ENCODE measurements at regions not wholly inside any gene's neighbourhood (a gene's known extent, or its start where the extent isn't known, plus 50 kb on each side); places are given as distances from the start of the nearest gene placed in this dataset.
A peak's percentile ranks its signal among the peaks of the same experiment; 100 is the strongest.

DNA sequence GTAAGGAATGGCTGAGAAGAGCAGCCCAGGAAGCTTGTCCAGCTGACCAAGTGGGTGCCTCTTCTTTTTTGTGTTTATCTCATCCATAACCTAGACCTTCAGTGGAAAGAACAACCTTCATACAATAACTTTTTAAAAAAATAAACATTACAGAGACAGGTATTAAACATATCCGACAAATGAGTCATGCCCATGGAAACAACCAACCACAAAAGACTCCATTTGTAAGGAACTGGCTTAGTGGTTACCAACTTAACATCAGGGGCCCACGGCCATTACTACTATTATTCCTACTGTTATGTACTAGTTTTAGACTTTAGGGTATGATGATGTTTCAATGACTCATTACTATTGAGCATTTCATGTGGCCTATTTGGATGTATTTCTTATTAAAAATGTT, 191.7 kb upstream of the SERP2 start:
- DNase-seq = no peak

DNA sequence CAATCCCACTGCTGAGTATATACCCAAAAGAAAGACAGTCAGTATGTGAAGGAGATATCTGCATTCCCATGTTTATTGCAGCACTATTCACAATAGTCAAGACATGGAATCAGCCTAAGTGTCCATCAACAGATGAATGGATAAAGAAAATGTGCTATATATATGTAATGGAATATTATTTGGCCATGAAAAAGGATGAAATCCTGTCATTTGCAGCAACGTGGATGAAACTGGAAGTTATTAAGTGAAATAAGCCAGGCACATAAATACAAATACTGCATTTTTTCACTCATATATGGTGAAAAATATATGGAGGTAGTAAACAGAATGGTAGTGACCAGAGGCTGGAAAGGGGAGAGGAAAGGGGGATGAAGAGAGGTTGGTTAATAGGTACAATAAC, 188.9 kb upstream of the SERP2 start:
- no peak for DNase-seq

DNA sequence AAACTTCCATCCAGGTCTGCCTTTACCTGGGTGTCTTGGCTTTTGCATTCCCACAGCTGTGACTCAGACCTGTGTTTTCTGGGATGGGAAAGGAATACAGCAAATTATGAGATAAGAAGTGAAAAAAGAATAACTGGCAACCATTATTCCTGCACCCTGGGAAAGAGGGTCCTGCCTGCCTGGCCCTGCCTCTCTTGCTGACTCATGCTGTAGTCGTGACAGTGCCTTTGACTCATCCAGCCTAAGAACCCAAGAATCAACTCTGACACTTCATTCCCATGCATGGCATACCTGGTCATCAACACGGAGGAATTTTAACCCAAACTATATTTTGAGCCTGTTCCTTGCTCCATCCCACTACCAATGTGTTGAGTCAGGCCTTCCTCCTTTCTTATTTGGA, 185.4 kb upstream of the SERP2 start:
- no peak for DNase-seq

DNA sequence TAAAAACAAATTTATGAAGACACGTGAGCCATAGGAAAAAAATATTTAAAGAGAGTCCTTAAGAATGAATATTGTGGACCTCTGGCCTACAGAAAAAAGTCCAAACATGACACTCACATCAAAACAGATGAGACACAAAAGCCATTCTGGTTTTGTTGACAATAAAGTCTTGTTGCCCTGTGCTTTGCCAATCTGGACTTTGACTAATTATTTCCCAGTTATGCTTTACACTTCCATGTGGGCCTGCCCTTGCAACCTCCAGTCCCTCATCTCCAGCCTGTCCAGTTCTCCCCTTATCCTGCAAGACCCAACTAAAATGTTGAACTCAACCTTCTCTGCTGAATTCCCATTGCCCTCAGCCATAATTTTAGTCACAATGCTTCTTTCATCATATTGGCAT, 184.5 kb upstream of the SERP2 start:
- no peak for DNase-seq

DNA sequence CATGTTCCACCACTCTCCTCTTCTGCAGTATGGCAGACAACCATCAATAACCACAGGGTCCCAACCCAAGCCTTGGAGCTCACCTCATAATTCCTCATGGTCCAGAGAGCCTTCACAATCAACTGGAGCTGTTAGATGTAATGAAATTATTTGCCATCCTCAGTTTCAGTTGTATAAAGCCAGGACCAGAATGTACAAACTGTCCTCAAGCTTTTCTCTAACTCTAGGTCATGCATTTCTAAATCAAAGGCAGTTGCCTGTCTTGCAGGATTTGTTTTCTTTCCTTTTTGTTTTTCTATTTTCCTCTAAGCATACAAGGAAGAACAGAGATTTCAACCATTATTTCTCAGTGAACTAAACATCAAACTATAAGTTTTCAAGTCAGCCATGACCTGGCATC, 182.5 kb upstream of the SERP2 start:
- no peak for DNase-seq

DNA sequence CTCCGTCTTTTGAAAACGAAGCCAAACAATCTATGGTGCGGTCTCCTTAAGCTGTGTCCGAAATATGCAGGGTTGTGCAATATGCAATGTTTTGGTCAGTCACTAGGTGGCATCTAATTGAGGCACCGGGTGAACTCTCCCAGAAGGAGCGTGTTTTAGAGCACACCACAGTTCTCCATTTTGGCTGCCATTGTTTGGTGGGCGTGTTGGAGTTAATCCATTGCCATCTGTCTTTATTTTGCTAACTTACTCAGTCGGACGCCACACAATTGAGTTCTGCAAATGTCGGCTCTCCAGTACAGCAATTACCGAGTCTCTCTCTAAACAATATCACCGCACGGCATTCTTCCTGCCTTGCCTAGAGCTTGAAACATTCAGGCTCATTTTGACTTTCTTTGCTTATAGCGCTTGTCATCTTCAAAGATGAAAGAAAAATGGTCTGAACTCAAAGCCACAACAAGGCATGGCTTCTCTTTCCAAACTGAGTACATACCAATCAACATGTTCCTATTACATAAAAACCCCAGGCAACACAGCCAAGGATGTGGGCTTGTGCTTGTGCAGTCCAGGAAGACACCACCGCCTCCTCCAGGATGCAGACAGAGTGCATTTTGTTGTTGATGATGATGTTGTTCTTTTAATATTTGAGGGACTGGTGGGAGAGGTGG, 182.0 kb upstream of the SERP2 start:
- peak; percentile 45 for DNase-seq

DNA sequence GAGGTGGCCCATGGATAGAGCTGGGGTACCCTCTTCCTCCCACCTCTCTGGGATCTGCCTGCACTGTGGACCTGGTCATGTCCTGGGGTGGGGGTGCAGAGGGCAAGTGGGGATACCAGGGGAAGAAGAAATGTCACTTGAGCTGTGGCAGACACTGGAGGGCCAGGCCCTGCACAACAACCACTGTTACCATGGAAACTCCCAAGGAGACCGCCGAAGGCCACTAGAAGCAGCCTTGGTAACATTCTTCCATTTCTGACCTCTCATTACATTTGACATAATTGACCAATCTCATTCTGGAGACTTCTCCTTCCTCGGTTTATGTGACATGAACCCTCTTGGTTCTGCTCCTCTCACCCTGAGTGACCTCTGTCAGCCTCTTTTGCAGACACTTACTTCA, 179.9 kb upstream of the SERP2 start:
- DNase-seq = no peak

DNA sequence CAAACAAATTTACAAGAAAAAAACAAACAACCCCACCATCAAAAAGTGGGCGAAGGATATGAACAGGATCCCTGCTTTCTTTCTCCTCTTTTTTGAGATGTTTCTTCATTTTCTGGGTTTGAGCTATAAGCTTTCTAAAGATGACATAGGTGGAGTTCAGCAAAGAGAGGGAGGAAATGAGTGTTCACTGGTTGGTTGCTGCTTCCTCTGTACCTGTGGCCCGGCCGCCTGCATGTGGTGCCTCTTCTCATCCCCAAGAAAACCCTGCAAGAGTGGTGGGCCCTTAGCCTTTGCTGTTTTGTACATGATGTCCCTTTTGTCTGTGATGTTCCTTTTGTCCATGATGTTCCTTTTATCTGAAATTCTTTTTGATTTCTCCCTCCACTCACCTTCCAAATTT, 178.4 kb upstream of the SERP2 start:
- no peak for DNase-seq

DNA sequence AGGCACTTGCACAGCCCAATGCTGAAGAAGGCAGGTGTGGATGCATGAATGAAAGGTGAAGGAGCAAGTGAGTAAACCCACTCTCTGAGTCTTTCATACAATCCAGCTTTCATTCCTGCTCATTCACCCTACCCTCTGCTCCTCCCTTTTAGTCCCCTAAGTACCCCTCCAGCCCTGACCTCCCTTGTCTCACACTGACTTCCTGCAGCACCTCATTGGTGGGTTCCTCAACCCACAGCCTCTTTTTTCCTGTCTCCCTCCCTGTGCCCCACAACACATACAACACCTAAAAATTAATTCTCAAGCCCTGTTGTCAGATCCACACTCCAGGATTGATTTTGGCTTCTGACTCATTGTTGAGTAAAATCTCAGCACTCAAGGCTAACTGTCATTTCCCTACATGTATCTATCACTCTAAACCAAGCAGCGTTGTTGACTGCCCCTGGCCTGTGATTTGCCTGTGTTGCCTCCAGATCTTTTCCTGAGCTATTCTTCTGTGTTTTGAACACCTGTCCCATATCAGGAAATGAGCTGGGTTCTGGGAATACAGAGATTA, 177.3 kb upstream of the SERP2 start:
- DNase-seq = no peak

DNA sequence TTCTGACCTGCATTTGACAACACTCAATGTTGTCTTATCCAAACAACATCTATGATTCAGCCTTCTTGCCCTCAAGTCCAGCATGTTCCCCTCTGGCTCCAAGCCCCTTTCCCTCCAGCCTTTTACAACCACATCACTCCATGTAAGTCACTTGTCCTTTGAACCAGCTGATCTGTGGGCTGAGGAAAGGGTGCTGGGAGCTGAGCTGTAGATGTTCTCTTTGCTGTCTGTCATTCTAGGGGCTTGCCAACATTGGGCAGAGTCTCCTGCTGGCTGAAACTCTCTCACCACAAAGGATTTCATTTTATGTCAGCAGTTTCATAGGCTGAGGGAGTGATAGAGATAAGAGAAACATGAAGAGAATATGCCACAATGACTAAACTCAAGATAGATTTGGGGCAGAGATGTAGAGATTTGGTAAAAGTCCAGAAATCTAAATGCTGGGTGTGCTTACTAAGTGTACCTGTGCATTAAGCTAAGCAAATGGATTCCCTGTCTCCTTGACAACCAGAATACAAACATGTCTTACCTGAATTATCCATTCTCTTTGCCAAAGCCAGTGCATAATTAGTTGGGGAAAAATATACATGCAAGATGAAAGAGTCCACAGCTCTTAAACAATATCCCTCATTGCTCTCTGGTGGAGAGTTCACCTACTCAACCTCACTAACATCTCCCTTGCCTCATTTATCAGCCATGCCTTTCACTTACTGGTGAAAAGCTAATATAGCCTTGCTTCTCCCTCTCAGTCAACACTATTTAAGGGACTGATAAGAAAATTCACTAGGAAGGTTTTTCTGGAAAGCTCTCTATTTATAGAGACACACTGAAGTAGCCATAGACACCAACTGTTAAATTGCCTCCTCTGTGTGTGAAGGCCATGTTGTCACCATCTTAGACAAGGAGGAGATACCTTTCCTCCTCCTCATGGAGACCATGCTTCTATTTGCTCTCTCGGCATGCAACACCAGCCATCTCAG, 175.5 kb upstream of the SERP2 start:
- no peak for DNase-seq

DNA sequence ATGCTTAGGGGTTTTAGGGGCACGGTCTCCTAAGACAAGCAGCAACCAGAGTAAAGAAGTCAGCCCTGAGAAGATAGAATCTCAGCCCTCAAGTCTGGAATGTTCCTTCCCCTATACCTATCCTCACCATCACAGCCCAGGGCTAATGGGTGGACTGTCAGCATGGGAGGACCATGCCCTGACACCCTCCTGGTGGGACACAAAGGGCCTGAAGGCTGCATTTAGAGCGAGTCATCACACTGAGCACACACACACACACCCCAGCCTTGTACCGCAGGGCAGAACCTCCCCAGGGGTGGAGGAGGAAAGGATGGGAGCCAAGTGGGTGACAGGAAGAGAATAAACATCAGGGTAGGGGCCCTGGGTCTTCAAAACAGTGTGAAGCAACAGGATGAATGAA, 174.8 kb upstream of the SERP2 start:
- no peak for DNase-seq

DNA sequence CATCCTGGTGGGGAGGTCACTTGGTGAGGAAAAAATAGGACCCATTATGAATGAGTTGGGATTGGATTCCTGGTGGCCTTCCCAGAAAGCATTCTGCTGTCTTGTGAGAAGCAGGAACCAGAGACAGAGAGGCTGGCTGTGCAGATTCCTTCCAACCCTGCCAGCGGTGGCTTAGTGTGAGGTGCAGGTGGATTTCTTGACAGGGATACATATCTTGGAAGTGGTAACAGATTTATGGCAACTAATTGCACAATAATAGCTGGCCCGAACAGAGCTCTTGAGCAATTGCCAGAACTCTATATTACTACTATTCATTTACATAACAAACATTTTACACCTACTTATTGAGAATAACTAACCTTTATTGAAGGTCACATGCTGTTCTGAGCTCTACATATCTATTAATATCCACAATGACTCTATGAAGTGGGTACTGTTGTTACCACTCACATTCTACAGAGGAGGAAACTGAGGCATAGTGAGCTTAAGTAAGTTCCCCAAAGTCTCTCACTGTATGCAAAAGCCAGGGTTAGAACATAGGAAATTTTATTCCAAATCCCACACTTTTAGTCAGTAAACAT, 173.9 kb upstream of the SERP2 start:
- DNase-seq = no peak

DNA sequence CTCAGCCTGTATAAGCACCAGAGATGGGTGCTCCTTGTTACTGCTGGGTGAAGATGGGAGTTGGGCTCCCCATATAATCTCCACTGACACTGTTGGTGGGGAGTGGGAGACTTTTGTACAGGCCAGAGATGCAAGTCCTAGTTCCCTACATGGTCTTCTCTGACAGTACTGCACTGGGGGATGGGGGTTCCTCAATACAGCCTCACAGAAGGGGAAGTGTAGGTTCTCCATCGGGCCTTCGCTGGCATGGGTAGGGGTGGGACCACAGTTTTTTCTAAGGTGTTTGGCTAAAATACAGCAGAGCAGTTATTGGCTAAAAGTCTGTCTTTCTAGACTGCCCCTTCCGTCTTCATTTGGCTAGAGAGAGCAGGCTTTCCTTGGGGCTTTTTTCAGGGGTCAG, 167.2 kb upstream of the SERP2 start:
- DNase-seq = no peak

DNA sequence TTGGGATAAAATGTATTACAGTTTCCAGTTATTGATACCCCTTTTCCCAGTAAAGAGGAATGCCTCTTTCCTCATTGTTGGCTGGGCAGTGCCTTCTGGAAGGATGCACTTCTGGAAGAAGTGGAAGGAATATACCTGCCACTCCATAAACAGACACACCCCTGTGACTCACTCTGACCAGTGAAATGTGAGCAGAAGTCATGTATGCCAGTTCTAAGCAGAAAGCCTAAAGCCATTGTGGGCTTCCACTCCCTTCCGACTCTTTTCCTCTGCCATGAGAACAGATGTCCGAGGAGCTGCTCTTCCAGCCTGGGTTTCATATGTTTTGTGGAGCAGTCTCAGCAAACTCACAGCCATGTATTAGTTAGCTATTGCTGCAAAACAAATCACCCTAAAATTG, 166.1 kb upstream of the SERP2 start:
- DNase-seq = no peak

DNA sequence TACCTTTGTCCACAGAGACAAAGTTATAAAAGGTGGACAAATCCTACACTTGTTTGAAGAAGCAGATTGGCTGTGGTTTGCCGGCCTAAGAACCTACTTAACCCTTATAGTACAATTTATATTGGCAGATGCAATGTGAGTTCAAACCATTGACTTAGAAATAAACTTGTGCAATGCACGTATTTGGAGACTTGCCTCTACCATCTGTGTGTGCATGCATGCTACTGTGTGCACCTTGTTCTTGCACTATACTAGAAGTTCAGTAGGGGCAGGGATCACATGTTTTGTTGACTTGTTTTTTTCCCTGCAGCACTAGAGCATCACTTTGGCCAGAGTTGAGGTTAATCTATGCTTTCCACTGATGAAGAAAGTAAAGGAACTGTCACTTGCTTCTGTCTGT, 163.1 kb upstream of the SERP2 start:
- DNase-seq = no peak

DNA sequence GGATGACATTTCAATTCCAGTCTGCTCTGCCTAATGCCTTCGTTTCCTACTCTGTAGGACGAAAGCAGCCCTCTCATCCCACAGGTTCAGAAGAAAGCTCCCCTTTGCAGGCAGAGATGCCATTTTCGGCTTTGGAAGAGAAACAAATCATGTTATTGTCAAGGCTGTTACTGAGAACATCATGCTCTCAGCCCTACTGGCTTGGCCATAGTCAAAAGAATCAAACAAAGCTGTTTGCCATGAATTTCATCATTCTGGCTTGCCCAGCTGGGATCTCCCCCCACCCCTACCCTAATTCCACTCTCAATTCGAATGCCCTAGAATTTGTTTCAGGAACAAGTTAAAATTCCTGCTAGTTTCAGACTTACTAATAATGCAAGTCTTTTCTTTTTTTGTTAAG, 162.3 kb upstream of the SERP2 start:
- DNase-seq = no peak

DNA sequence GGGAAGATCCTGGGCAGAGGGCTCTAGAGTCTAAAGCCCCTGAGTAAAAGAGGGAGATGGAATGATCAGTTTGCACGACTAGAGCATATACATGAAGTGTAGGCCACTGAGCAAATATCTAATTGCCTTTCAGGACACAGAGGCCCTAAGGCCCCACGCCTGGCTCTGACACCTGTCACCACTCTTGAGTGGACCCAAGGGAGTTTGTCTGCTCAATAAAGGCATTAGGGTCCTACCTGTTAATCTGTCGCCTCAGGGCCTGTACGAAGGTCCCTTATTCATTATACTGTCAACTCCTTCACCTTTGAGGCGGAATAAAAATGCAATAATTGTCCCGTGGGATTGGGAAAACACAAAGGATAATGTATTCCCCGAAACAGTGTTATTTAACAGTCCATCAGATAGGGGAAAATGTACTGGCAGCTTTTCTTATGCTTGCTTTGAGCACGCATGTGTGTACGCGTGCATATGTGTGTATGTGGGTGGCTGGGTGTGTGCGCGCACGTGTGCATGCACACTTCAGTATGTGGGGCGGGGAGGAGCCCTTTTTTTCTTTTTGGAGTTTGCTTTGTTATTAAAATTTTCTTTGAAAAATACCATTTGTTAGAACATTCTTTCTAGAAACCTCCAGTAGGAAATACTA, 161.8 kb upstream of the SERP2 start:
- DNase-seq = no peak

DNA sequence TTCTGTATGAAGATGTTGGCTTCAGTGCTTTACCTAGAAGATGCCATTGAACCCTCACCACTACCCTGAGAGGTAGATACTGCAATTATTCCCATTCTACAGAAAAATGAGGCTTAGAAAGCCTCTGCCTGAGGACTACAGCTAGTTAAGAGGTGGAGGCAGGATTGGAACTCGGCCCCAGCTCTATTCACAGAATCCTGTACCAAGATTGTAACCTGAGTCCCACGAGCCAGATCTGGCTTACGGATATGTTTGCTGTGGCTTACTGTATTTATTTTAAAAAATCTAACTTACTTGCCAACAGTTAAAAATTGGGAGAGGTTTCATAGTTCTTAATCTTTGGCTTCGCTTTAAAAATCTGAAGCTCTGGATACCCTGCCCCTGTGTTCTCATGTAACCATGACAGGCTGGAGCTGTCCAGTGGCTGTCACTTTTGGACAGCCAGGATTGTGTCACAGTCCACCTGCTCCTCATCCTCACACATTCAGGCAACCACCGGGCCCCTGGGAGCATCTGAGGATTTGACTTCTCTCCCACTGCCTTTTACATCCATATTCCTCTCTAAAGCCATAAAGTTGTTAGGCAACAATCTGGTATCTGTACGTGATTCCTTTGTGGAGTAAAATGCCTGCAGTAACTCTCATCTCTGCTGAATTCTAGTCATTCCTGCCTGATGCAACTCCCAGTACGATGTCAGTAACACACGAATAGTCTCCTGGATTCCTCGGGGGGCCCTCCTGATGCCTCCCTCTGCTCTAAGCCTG, 160.8 kb upstream of the SERP2 start:
- DNase-seq = no peak

DNA sequence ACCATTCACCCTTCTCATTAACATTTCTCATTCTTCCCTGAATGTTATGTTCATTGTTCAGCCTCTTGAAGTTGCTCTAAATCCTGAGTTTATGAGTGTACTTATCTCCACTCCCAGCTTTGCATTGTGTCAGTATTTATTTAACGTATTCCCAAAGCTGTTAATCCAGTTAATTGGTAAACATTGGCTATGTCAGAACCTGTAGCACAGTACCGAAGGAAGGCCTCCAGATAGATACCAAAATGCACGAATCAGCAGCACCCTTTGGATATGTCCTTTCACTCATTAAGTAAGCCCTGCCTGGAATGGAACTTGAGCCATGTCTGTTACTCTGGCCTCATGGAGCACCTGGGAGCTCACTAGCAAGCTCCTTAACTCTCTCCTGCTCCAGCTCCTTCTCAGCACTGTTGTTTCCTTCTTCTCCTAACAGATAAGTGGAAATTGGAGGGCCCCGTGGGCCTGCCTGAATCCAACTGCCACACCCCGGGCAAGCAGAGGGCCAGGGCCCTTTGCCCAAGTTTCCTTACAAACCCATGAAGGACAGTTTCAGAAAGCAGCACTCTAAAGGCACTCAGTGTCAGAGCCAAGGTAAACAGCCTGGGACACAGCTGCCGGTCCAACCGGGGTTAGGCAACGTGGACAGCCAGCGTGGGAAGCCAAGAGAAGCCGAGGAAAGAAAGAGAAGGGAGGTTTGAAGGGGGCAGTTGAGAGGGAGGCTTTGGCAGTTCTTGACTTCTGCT, 155.0 kb upstream of the SERP2 start:
- no peak for DNase-seq

All from renal pelvis (tissue), 1 donor.